ENCODE measurements at regions not wholly inside any gene's neighbourhood (a gene's known extent, or its start where the extent isn't known, plus 50 kb on each side); places are given as distances from the start of the nearest gene placed in this dataset.

DNA sequence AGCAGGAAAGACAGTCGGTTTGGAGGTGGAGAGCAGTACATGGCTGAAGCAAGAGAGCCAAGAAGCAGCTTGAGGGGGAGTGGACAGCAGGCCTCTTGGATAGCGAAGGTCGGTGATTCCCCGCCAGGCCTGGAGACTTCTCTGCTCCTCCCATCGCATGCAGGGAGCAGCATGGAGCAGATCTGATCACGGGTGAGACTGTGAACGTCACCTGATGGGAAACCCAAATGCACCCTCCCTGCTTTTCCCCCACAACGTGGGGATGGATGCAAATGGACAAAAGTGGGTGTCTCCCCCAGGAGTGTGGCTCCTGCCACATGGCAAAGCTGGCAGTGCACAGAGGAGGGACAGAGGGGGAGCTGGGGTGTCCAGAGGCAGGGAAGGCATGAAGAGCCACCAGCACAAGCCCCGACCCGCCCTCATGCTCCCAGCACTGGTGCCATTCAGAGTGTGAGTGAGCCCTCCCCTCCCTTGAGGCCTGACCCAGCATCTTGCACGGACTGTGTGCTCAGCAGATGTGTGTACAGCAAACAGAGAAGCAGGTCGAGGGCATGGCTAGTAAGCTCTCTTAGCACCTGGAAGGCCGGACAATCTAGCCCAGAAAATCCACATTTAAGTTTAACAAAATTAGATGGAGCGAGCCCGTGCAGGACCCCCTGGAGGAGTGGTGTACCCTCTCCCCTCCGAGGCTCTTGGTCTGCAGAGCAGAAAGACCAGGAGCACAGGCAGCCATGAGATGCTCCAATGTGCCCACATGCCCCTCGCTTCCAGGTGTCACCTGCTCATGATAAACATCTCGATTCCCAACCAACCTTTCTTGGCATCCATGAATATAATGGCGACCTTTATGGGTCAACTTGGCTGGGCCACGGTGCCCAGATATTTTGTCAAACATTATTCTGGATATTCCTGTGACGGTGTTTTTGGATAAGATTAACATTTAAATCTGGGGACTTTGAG is 661.7 kb downstream of the TBC1D22A start:
- Mint-ChIP-seq H3K4me1 (ENCODE audit: low read depth) (no peaks in the 10 kb centered on the region), H3K27me3 (ENCODE audit: low read depth) (peaks cover 5% of the 10 kb centered on the region), H3K36me3 (ENCODE audit: insufficient read depth in 2 of 2) (no peaks in the 10 kb centered on the region), H3K4me3 (no peak overlapping the region), H3K9me3 (peaks cover 0 to 1% of the 10 kb centered on the region in 2 donors), H3K27ac (no peak overlapping the region)
- DNase-seq (no peak), ATAC-seq (replicated peaks in 1 of 2) (no peak)

DNA sequence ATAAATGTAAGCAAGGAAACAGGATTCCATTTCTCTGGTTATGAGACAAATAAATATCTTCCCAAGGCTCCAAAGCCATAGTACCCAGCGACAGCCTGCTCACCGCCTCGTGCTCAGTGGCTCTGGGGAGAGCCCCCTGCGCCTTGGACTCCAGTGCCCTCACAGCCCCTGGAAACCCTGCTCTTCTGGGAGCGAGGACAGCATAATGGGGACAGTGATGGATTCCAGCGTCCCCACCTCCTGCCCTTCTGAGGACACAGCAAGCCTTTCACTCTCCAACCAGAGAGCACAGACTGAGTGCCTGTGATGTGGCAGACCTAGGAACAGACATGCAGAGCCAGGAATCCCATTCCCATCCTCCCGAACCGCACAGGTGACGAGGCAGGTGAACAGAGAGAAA is 660.8 kb downstream of the TBC1D22A start:
- no peak overlapping the region for H3K27ac Mint-ChIP-seq
- no peaks in the 10 kb centered on the region for H3K36me3 Mint-ChIP-seq (ENCODE audit: insufficient read depth in 2 of 2)
- H3K4me3 Mint-ChIP-seq: no peak overlapping the region
- peaks cover 0 to 1% of the 10 kb centered on the region in 2 donors for H3K9me3 Mint-ChIP-seq
- H3K4me1 Mint-ChIP-seq (ENCODE audit: low read depth): no peaks in the 10 kb centered on the region
- no peak for ATAC-seq (replicated peaks in 1 of 2)
- H3K27me3 Mint-ChIP-seq (ENCODE audit: low read depth): peaks cover 5% of the 10 kb centered on the region
- DNase-seq: no peak

GRCh38 chr22:47422736-47423135 is 660.3 kb downstream of the TBC1D22A start:
- peaks cover 0 to 1% of the 10 kb centered on the region in 2 donors for H3K9me3 Mint-ChIP-seq
- H3K27ac Mint-ChIP-seq: no peak overlapping the region
- H3K36me3 Mint-ChIP-seq (ENCODE audit: insufficient read depth in 2 of 2): no peaks in the 10 kb centered on the region
- ATAC-seq (replicated peaks in 1 of 2): no peak
- peaks cover 5% of the 10 kb centered on the region for H3K27me3 Mint-ChIP-seq (ENCODE audit: low read depth)
- H3K4me3 Mint-ChIP-seq: no peak overlapping the region
- no peaks in the 10 kb centered on the region for H3K4me1 Mint-ChIP-seq (ENCODE audit: low read depth)
- no peak for DNase-seq

- Mint-ChIP-seq H3K9me3 (peaks cover 2 to 4% of the 10 kb centered on the region in 2 donors), H3K36me3 (ENCODE audit: insufficient read depth in 2 of 2) (no peaks in the 10 kb centered on the region), H3K4me3 (no peak overlapping the region), H3K4me1 (ENCODE audit: low read depth) (no peaks in the 10 kb centered on the region), H3K27me3 (ENCODE audit: low read depth) (peaks cover 5% of the 10 kb centered on the region), H3K27ac (no peak overlapping the region)
- no peak for ATAC-seq (replicated peaks in 1 of 2)
- DNase-seq: no peak
Measured at GRCh38 chr22:47421846-47422245, 659.4 kb downstream of the TBC1D22A start.

GRCh38 chr22:47420211-47420610 is 657.8 kb downstream of the TBC1D22A start:
- Mint-ChIP-seq H3K27ac (no peak overlapping the region), H3K4me1 (ENCODE audit: low read depth) (no peaks in the 10 kb centered on the region), H3K9me3 (peaks cover 2% of the 10 kb centered on the region in 2 donors), H3K36me3 (ENCODE audit: insufficient read depth in 2 of 2) (no peaks in the 10 kb centered on the region), H3K4me3 (no peak overlapping the region), H3K27me3 (ENCODE audit: low read depth) (peaks cover 5% of the 10 kb centered on the region)
- ATAC-seq (replicated peaks in 1 of 2) (no peak), DNase-seq (no peak)

- ATAC-seq (replicated peaks in 1 of 2) (no peak), DNase-seq (no peak)
- H3K36me3 Mint-ChIP-seq (ENCODE audit: insufficient read depth in 2 of 2): no peaks in the 10 kb centered on the region
- H3K9me3 Mint-ChIP-seq: peaks cover 2% of the 10 kb centered on the region in 2 donors
- no peak overlapping the region for H3K27ac Mint-ChIP-seq
- peaks cover 5% of the 10 kb centered on the region for H3K27me3 Mint-ChIP-seq (ENCODE audit: low read depth)
- H3K4me3 Mint-ChIP-seq: no peak overlapping the region
- no peaks in the 10 kb centered on the region for H3K4me1 Mint-ChIP-seq (ENCODE audit: low read depth)
Measured at GRCh38 chr22:47419239-47419638, 656.8 kb downstream of the TBC1D22A start.

DNA sequence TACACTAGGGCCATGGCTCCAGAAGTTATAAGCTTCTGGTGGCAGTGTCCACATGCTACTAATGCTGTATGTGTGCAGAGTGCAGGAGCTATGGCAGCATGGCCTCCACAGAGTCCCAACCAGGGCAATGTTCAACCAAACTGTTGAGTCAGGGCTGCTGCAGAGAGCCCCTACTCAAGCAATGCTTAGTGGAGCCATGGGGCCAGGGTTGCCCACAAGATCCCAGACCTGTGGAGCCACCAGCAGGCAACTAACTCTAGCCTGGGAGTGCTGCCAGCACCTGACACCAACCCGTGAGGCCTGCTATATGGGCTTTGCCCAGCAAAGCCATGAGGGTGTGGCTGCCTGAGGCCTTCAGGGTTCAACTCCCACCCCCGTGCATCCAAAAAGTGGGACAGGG is 655.2 kb downstream of the TBC1D22A start:
- ATAC-seq (replicated peaks in 1 of 2): no peak
- Mint-ChIP-seq H3K4me3 (no peak overlapping the region), H3K27ac (no peak overlapping the region), H3K4me1 (ENCODE audit: low read depth) (no peaks in the 10 kb centered on the region), H3K36me3 (ENCODE audit: insufficient read depth in 2 of 2) (no peaks in the 10 kb centered on the region), H3K27me3 (ENCODE audit: low read depth) (peaks cover 5% of the 10 kb centered on the region), H3K9me3 (peaks cover 2% of the 10 kb centered on the region in 2 donors)
- DNase-seq: no peak

- DNase-seq: no peak
- H3K36me3 Mint-ChIP-seq (ENCODE audit: insufficient read depth in 2 of 2): no peaks in the 10 kb centered on the region
- H3K27me3 Mint-ChIP-seq (ENCODE audit: low read depth): peaks cover 6% of the 10 kb centered on the region
- H3K27ac Mint-ChIP-seq: no peak overlapping the region
- no peak overlapping the region for H3K4me3 Mint-ChIP-seq
- H3K9me3 Mint-ChIP-seq: no peaks in the 10 kb centered on the region
- H3K4me1 Mint-ChIP-seq (ENCODE audit: low read depth): no peaks in the 10 kb centered on the region
- no peak for ATAC-seq (replicated peaks in 1 of 2)
Measured at GRCh38 chr22:47411006-47411405, 648.6 kb downstream of the TBC1D22A start.

DNA sequence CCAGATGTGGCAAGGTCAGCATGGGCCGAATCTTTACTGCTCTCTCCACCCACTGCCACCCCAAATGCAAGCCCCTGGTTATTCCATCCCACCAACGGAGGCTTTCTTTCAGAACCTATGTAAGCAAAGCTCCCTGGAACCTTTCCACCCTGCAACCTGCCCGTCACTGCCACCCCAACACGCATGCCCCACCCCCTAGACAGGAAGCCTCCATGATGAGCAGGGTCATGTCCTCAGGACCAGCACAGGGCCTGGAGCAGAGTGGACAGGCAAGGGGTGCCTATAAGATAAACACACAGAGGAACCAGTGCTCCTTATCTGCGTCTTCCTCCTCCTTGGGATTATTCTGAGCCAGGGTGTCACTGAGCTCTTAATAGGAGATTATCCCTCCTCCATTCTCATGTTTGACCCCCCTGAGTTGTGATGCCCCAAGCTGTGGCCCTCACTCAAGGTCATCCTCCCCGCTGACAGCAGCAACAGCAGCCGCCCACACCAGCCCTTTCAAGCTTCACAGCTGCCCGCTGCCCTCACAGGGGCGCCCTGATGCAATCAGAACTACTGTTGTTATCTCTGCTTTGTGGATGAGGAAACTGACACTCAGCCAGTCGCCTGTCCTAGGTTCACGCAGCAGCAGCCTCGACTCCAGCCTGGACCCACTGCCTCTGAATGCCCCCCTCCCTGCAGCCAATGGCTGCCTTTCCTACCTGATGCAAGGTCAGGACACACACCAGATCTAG is 647.3 kb downstream of the TBC1D22A start:
- DNase-seq (no peak), ATAC-seq (replicated peaks in 1 of 2) (no peak)
- Mint-ChIP-seq H3K4me1 (ENCODE audit: low read depth) (no peaks in the 10 kb centered on the region), H3K9me3 (no peaks in the 10 kb centered on the region), H3K4me3 (no peak overlapping the region), H3K36me3 (ENCODE audit: insufficient read depth in 2 of 2) (no peaks in the 10 kb centered on the region), H3K27me3 (ENCODE audit: low read depth) (peaks cover 6% of the 10 kb centered on the region), H3K27ac (no peak overlapping the region)

DNA sequence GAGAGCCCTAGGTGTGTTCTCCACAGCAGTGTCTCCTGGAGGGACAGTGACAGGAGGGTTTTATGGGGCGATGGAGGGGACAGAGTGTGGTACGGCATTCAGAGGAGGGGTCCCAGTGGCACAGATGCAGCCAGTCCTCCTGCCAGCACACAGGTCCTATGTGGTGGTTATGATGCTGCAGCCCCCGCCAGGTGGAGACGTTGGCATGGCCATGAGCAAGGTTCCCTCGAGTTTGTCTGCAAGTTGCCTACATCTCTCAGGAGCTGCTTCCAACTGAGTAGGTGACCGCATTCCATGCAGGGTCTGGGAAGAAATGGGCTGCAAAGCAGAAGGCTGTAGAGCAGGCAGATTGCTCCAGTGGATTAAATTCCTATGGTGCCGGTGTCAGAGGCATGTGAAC is 646.0 kb downstream of the TBC1D22A start:
- Mint-ChIP-seq H3K27ac (no peak overlapping the region), H3K9me3 (no peaks in the 10 kb centered on the region), H3K36me3 (ENCODE audit: insufficient read depth in 2 of 2) (no peaks in the 10 kb centered on the region), H3K4me1 (ENCODE audit: low read depth) (no peaks in the 10 kb centered on the region), H3K27me3 (ENCODE audit: low read depth) (peaks cover 6% of the 10 kb centered on the region), H3K4me3 (no peak overlapping the region)
- DNase-seq: no peak
- no peak for ATAC-seq (replicated peaks in 1 of 2)

DNA sequence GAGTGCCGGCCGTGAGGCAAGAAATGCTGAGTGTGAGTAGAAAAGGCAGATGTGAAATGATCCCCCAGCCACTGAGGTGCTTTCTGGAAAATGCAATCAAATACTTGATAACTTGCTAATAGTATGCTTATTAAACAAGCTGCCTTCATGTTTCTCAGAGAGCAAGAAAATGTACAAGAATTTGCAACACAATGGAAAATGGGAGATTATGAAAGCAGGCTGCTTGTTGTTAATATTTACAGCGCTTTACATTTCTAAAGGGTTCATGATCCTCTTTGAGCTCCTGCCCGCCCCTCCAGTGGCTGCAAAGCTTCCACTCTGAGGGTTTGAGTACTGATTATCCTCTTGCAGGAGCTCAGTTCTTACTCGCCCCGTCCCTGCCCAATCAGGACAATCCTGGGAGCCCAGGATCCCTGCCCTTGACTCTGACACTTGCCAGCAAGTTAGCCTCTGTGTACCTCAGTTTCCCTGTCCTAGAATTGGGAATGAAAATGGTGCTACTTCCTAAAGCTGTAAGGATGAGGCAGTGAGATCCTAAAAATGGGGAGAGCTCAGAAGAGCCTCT is 645.1 kb downstream of the TBC1D22A start:
- no peaks in the 10 kb centered on the region for H3K4me1 Mint-ChIP-seq (ENCODE audit: low read depth)

GRCh38 chr22:47406896-47407295 is 644.4 kb downstream of the TBC1D22A start:
- Mint-ChIP-seq H3K27me3 (ENCODE audit: low read depth) (peaks cover 9% of the 10 kb centered on the region), H3K4me3 (no peak overlapping the region), H3K9me3 (no peaks in the 10 kb centered on the region), H3K4me1 (ENCODE audit: low read depth) (no peaks in the 10 kb centered on the region), H3K36me3 (ENCODE audit: insufficient read depth in 2 of 2) (no peaks in the 10 kb centered on the region), H3K27ac (no peak overlapping the region)
- no peak for ATAC-seq (replicated peaks in 1 of 2)
- DNase-seq: no peak

More for the DNA sequence above, 645.1 kb downstream of the TBC1D22A start:
- peaks cover 6% of the 10 kb centered on the region for H3K27me3 Mint-ChIP-seq (ENCODE audit: low read depth)
- ATAC-seq (replicated peaks in 1 of 2) (no peak), DNase-seq (no peak)
- H3K4me3 Mint-ChIP-seq: no peak overlapping the region
- H3K27ac Mint-ChIP-seq: no peak overlapping the region
- no peaks in the 10 kb centered on the region for H3K36me3 Mint-ChIP-seq (ENCODE audit: insufficient read depth in 2 of 2)
- no peaks in the 10 kb centered on the region for H3K9me3 Mint-ChIP-seq

DNA sequence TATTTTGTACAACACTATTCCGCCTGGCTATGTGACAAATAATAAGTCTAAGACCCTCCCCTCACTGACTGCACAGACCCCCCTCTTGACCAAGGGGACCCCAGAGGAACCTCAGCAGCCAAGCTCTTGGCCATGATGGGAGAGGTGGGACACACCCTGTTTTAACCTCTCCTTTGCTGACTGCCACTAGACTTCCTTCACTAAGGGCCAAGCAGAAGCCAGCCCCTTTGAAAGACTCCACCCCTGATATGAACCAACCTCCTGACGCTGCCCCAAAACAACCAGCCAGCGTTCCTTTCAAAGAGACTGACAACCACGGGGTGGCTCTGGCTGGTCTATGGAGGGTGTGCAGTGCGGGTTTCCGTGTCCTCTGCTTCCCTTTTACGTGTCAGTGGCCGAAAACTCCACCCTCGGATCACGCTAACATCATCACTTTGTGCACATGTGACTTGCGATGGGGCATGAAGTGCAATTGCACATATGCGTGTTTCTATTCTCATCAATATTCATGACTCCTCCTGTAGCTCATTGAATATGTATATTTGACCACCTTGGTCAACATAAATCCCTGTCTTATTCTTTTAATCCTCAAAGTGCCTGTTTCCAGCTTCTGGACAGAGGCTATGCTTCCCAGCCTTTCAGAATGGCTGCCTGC is 643.9 kb downstream of the TBC1D22A start:
- Mint-ChIP-seq H3K27me3 (ENCODE audit: low read depth) (peaks cover 11% of the 10 kb centered on the region), H3K4me1 (ENCODE audit: low read depth) (no peaks in the 10 kb centered on the region), H3K36me3 (ENCODE audit: insufficient read depth in 2 of 2) (no peaks in the 10 kb centered on the region), H3K9me3 (no peaks in the 10 kb centered on the region), H3K27ac (no peak overlapping the region), H3K4me3 (no peak overlapping the region)
- DNase-seq (no peak), ATAC-seq (replicated peaks in 1 of 2) (no peak)
